H1 (cell line): ENCODE measurements at regions not wholly inside any gene's neighbourhood (a gene's known extent, or its start where the extent isn't known, plus 50 kb on each side); places are given as distances from the start of the nearest gene placed in this dataset.
A peak's percentile ranks its signal among the peaks of the same experiment; 100 is the strongest.

Experiments used
- CTCF ChIA-PET: fragments of 300-600 bp; sonication (Branson Sonifier 250); formaldehyde crosslinking; loops from one replicate; lab custom pipeline; 2021; ENCODE audit not compliant: partially characterized antibody; lab: Charles Lee
- POLR2A ChIA-PET: fragments of 300-600 bp; sonication (Branson Sonifier 250); formaldehyde crosslinking; loops from one replicate; lab custom pipeline; 2021; ENCODE audit warnings: inconsistent platforms; ENCODE audit not compliant: partially characterized antibody; lab: Charles Lee
- DNase-seq, 2 experiments: peaks; one replicate each; pipeline versions ENCODE4 v3.0.0 to v3.0.0-alpha.2; 2010 to 2022; ENCODE audit warnings: low spot score in 2 of 2, low read depth in 1 of 2, mixed read lengths in 1 of 2
- FAIRE-seq: peaks from 2 replicates; lab custom pipeline; 2011; peaks lifted over from hg19 to GRCh38; lab: Jason Lieb, UNC
- H2AFZ ChIP-seq: 2 replicates; pipeline ENCODE4 v1.8.1; 2012; ENCODE audit warnings: low read length, inconsistent platforms
- H2AK5ac ChIP-seq: 2 replicates; pipeline ENCODE4 v1.6.1; 2013; ENCODE audit warnings: low read depth, low read length
- H2BK120ac ChIP-seq: replicated peaks from 2 replicates; pipeline ENCODE3; 2013; ENCODE audit warnings: low read depth, low read length, inconsistent platforms
- H2BK12ac ChIP-seq: 2 replicates; pipeline ENCODE4 v1.6.1; 2013; ENCODE audit warnings: low read depth, low read length
- H2BK15ac ChIP-seq: 2 replicates; pipeline ENCODE4 v1.6.1; 2013; ENCODE audit warnings: low read length
- H2BK20ac ChIP-seq: 2 replicates; pipeline ENCODE4 v1.6.1; 2013; ENCODE audit warnings: low read length
- H2BK5ac ChIP-seq: 2 replicates; pipeline ENCODE4 v1.6.1; 2013; ENCODE audit warnings: low read depth, low read length
- H3K14ac ChIP-seq: 2 replicates; pipeline ENCODE4 v1.6.1; 2013; ENCODE audit warnings: inconsistent platforms; ENCODE audit not compliant: insufficient read length
- H3K18ac ChIP-seq: 2 replicates; pipeline ENCODE4 v1.6.1; 2013; ENCODE audit warnings: low read length; ENCODE audit errors: extremely low read depth
- H3K23ac ChIP-seq: 2 replicates; pipeline ENCODE4 v1.6.1; 2013; ENCODE audit warnings: inconsistent platforms; ENCODE audit not compliant: insufficient read length
- H3K23me2 ChIP-seq: 2 replicates; pipeline ENCODE4 v1.6.1; 2013; ENCODE audit warnings: low read depth, low read length
- H3K27ac ChIP-seq: 2 replicates; pipeline ENCODE4 v1.6.1; 2011; ENCODE audit warnings: low read depth, low read length, inconsistent platforms
- H3K27me3 ChIP-seq, 4 experiments: replicated peaks in 1 of 4; 1 replicate in 1 of 4; 2 replicates in 3 of 4; pipeline versions ENCODE4 v1.6.1 to v1.8.1; 2011 to 2013; ENCODE audit warnings: low read length in 3 of 4, mild to moderate bottlenecking in 3 of 4, inconsistent platforms in 2 of 4, mixed read lengths in 2 of 4, moderate library complexity in 1 of 4; ENCODE audit not compliant: control insufficient read depth in 3 of 4, insufficient read depth in 3 of 4; ENCODE audit errors: extremely low read depth in 1 of 4
- H3K36me3 ChIP-seq, 4 experiments: 2 replicates each; pipeline versions ENCODE4 v1.6.1 to v1.8.1; 2011 to 2013; ENCODE audit warnings: mild to moderate bottlenecking in 4 of 4, low read length in 3 of 4, moderate library complexity in 2 of 4, control low read depth in 1 of 4, inconsistent platforms in 1 of 4; ENCODE audit not compliant: insufficient read depth in 4 of 4, control insufficient read depth in 2 of 4
- H3K4ac ChIP-seq: replicated peaks from 2 replicates; pipeline ENCODE3; 2013; ENCODE audit warnings: low read length, low read depth, mixed read lengths, inconsistent platforms; ENCODE audit not compliant: insufficient read length
- H3K4me1 ChIP-seq, 4 experiments: replicated peaks in 1 of 4; 1 replicate in 1 of 4; 2 replicates in 3 of 4; pipeline versions ENCODE4 v1.6.1 to v1.8.1; 2011 to 2013; ENCODE audit warnings: low read length in 3 of 4, inconsistent platforms in 2 of 4, mixed read lengths in 1 of 4; ENCODE audit not compliant: insufficient read depth in 4 of 4, control insufficient read depth in 3 of 4
- H3K4me2 ChIP-seq, 2 experiments: 2 replicates each; pipeline versions ENCODE4 v1.6.1 to v1.8.1; 2011 to 2013; ENCODE audit warnings: low read depth in 2 of 2, low read length in 2 of 2, control low read depth in 1 of 2, inconsistent platforms in 1 of 2, mild to moderate bottlenecking in 1 of 2; ENCODE audit not compliant: insufficient read depth in 1 of 2
- H3K4me3 ChIP-seq, 4 experiments: fragments of 200-600, 300-600 bp in 1 of 4; sonication (generic), shearing (Covaris generic), sonication (Bioruptor Twin) in 1 of 4; 2 replicates each; pipeline versions ENCODE4 v1.5.1 to v1.8.1; 2011 to 2016; ENCODE audit warnings: low read length in 4 of 4, low read depth in 3 of 4, control low read depth in 2 of 4, inconsistent platforms in 2 of 4, mild to moderate bottlenecking in 2 of 4, mixed read lengths in 1 of 4, moderate library complexity in 1 of 4; ENCODE audit not compliant: insufficient read depth in 2 of 4; ENCODE audit errors: extremely low read depth in 1 of 4
- H3K56ac ChIP-seq: replicated peaks from 2 replicates; pipeline ENCODE3; 2013; ENCODE audit warnings: low read depth, mild to moderate bottlenecking, mixed read lengths, low read length, inconsistent platforms; ENCODE audit not compliant: insufficient read length
- H3K79me1 ChIP-seq: 2 replicates; pipeline ENCODE4 v1.6.1; 2013; ENCODE audit warnings: low read depth, low read length, control low read depth
- H3K79me2 ChIP-seq, 2 experiments: 2 replicates each; pipeline versions ENCODE4 v1.6.1 to v1.8.1; 2012 to 2013; ENCODE audit warnings: low read length in 2 of 2, mild to moderate bottlenecking in 2 of 2, inconsistent platforms in 1 of 2; ENCODE audit not compliant: insufficient read depth in 2 of 2, control insufficient read depth in 1 of 2
- H3K9ac ChIP-seq, 4 experiments: replicated peaks in 1 of 4; 1 replicate in 1 of 4; 2 replicates in 3 of 4; pipeline versions ENCODE4 v1.6.1 to v1.8.1; 2011 to 2013; ENCODE audit warnings: low read depth in 3 of 4, low read length in 3 of 4, control low read depth in 2 of 4, mild to moderate bottlenecking in 2 of 4, moderate library complexity in 2 of 4, inconsistent platforms in 1 of 4; ENCODE audit errors: extremely low read depth in 1 of 4
- H3K9me3 ChIP-seq, 2 experiments: 2 replicates each; pipeline versions ENCODE4 v1.6.1 to v1.8.1; 2012 to 2013; ENCODE audit warnings: mild to moderate bottlenecking in 2 of 2, moderate library complexity in 2 of 2, control low read depth in 1 of 2, inconsistent platforms in 1 of 2, low read depth in 1 of 2, low read length in 1 of 2, mixed read lengths in 1 of 2; ENCODE audit not compliant: insufficient read depth in 2 of 2
- H4K20me1 ChIP-seq, 2 experiments: replicated peaks in 1 of 2; 2 replicates each; pipeline versions ENCODE3 to v1.8.1; 2011 to 2013; ENCODE audit warnings: inconsistent platforms in 2 of 2, low read length in 2 of 2, mild to moderate bottlenecking in 1 of 2; ENCODE audit not compliant: insufficient read depth in 2 of 2, control insufficient read depth in 1 of 2
- H4K5ac ChIP-seq: 2 replicates; pipeline ENCODE4 v1.6.1; 2013; ENCODE audit warnings: low read length, low read depth, mixed read lengths, inconsistent platforms; ENCODE audit not compliant: insufficient read length
- H4K8ac ChIP-seq: 2 replicates; pipeline ENCODE4 v1.8.0; 2013; ENCODE audit warnings: mild to moderate bottlenecking, moderate library complexity, low read length, inconsistent platforms; ENCODE audit not compliant: insufficient read depth; ENCODE audit errors: extremely low read depth
- H4K91ac ChIP-seq: replicated peaks from 2 replicates; pipeline ENCODE3; 2013; ENCODE audit warnings: low read length, mixed read lengths, inconsistent platforms; ENCODE audit not compliant: insufficient read length
- CHD1 ChIP-seq: IDR thresholded peaks from 2 replicates; pipeline ENCODE4 v1.6.1; 2012; ENCODE audit warnings: low read depth, low read length, improper control_type of control experiment
- CHD2 ChIP-seq: IDR thresholded peaks from 2 replicates; pipeline ENCODE4 v1.6.1; 2012; ENCODE audit warnings: low read length, improper control_type of control experiment
- CTBP2 ChIP-seq: IDR thresholded peaks from 2 replicates; pipeline ENCODE4 v1.7.0; 2011; ENCODE audit warnings: borderline replicate concordance, mild to moderate bottlenecking, moderate library complexity, mixed read lengths, low read length; ENCODE audit not compliant: insufficient read depth, insufficient read length
- JUN ChIP-seq: IDR thresholded peaks from 2 replicates; pipeline ENCODE4 v1.6.1; 2011; ENCODE audit warnings: low read depth, mild to moderate bottlenecking, improper control_type of control experiment, low read length
- SIX5 ChIP-seq: IDR thresholded peaks from 2 replicates; pipeline ENCODE4 v1.6.1; 2011; ENCODE audit warnings: mild to moderate bottlenecking, low read depth, low read length
- SP2 ChIP-seq: IDR thresholded peaks from 2 replicates; pipeline ENCODE4 v1.6.1; 2012; ENCODE audit warnings: mild to moderate bottlenecking, low read length, inconsistent platforms
- SRF ChIP-seq: IDR thresholded peaks from 2 replicates; pipeline ENCODE4 v1.6.1; 2011; ENCODE audit warnings: mild to moderate bottlenecking, low read depth, low read length, moderate library complexity
- WGBS, 2 experiments: shearing (Covaris generic) in 1 of 2; methylation state at CpG; one replicate each; pipeline versions ENCODE4 v1.1.6 to v1.1.7; 2013 to 2015; ENCODE audit warnings: low lambda C conversion rate in 2 of 2, mixed read lengths in 2 of 2, inconsistent platforms in 1 of 2, low coverage in 1 of 2, missing lambda C conversion rate in 1 of 2; ENCODE audit not compliant: insufficient replicate concordance in 2 of 2, insufficient coverage in 1 of 2, insufficient read length in 1 of 2; ENCODE audit errors: extremely low coverage in 1 of 2, missing lambda C conversion rate in 1 of 2; 5-methylcytosine and 5-hydroxymethylcytosine counted together

GRCh38 chr4:123749383-123749782 is 352.8 kb downstream of the SPRY1 start:
- ChIA-PET POLR2A (no interaction called here), CTCF (interaction anchor here (0.8 to 1.2 kb wide), 3 partner anchors 10 to 21 kb away, joined by 3 read pairs; no protein-coding TSS in a partner anchor)
- Histone ChIP-seq H4K20me1 (no peaks in the 10 kb centered on the region), H4K91ac (no peak overlapping the region), H3K9ac (no peak overlapping the region), H2BK15ac (no peak overlapping the region; the same call in 1 of the 2 replicates), H3K56ac (no peak overlapping the region), H3K14ac (no peak overlapping the region), H3K79me2 (no peaks in the 10 kb centered on the region), H2AK5ac (no peak overlapping the region), H3K4me3 (no peak overlapping the region), H2BK20ac (no peak overlapping the region), H2BK5ac (no peak overlapping the region), H3K4me1 (no peaks in the 10 kb centered on the region; a peak in 1 of 7 replicates), H4K5ac (no peak overlapping the region), H2BK12ac (no peak overlapping the region), H3K36me3 (no peaks in the 10 kb centered on the region), H3K18ac (no peak overlapping the region), H3K79me1 (no peaks in the 10 kb centered on the region), H2BK120ac (peak overlapping the region; percentile 73), H3K4me2 (no peak overlapping the region), H3K27ac (no peak overlapping the region), H2AFZ (peak overlapping the region; percentile 71; the same call in 1 of the 2 replicates), H3K27me3 (no peaks in the 10 kb centered on the region), H4K8ac (no peak overlapping the region), H3K9me3 (no peaks in the 10 kb centered on the region), H3K4ac (no peak overlapping the region), H3K23ac (no peak overlapping the region), H3K23me2 (no peaks in the 10 kb centered on the region)
- TF ChIP-seq SP2, result no peak
- no peak for TF ChIP-seq SIX5
- TF ChIP-seq SRF, result no peak
- no peak for TF ChIP-seq JUN
- TF ChIP-seq CTBP2, result no peak
- no peak for TF ChIP-seq CHD1
- TF ChIP-seq CHD2, result no peak
- 96% methylated on average over 7 of the region's 7 CpGs; no CpG with 5 or more reads in 1 of the 2 experiments for WGBS, 2 experiments
- no peak for FAIRE-seq
- no peak for DNase-seq
